ENCODE measurements at regions not wholly inside any gene's neighbourhood (a gene's known extent, or its start where the extent isn't known, plus 50 kb on each side); places are given as distances from the start of the nearest gene placed in this dataset.
A peak's percentile ranks its signal among the peaks of the same experiment; 100 is the strongest.

- no peak for DNase-seq (ENCODE audit: low spot score)
Observed at GRCh38 chr13:34320084-34320483, 502.1 kb downstream of the RFC3 start.

GRCh38 chr13:34322014-34322742 is 504.2 kb downstream of the RFC3 start:
- DNase-seq (ENCODE audit: low spot score) = no peak

GRCh38 chr13:34322743-34323074 is 504.8 kb downstream of the RFC3 start:
- DNase-seq (ENCODE audit: low spot score) = no peak

- no peak for DNase-seq (ENCODE audit: low spot score)
Observed at GRCh38 chr13:34335014-34336007, 517.4 kb downstream of the RFC3 start.

- no peak for DNase-seq (ENCODE audit: low spot score)
Observed at GRCh38 chr13:34338102-34338501, 520.2 kb downstream of the RFC3 start.

GRCh38 chr13:34340534-34340933 is 522.6 kb downstream of the RFC3 start:
- no peak for DNase-seq (ENCODE audit: low spot score)

- no peak for DNase-seq (ENCODE audit: low spot score)
Observed at GRCh38 chr13:34343413-34343940, 525.5 kb downstream of the RFC3 start.

- no peak for DNase-seq (ENCODE audit: low spot score)
Observed at GRCh38 chr13:34344816-34345215, 526.9 kb downstream of the RFC3 start.

- no peak for DNase-seq (ENCODE audit: low spot score)
Observed at GRCh38 chr13:34345258-34345965, 527.5 kb downstream of the RFC3 start.

- no peak for DNase-seq (ENCODE audit: low spot score)
Observed at GRCh38 chr13:34346626-34347025, 528.7 kb downstream of the RFC3 start.

GRCh38 chr13:34347784-34348573 is 530.0 kb downstream of the RFC3 start:
- DNase-seq (ENCODE audit: low spot score) = no peak

GRCh38 chr13:34349091-34349722 is 531.3 kb downstream of the RFC3 start:
- no peak for DNase-seq (ENCODE audit: low spot score)

- no peak for DNase-seq (ENCODE audit: low spot score)
Observed at GRCh38 chr13:34350671-34351070, 532.7 kb downstream of the RFC3 start.

- DNase-seq (ENCODE audit: low spot score) = no peak
Observed at GRCh38 chr13:34351134-34351533, 533.2 kb downstream of the RFC3 start.

GRCh38 chr13:34352958-34353357 is 535.0 kb downstream of the RFC3 start:
- DNase-seq (ENCODE audit: low spot score) = no peak

GRCh38 chr13:34356686-34357434 is 538.9 kb downstream of the RFC3 start:
- no peak for DNase-seq (ENCODE audit: low spot score)

- no peak for DNase-seq (ENCODE audit: low spot score)
Observed at GRCh38 chr13:34357435-34358232, 539.7 kb downstream of the RFC3 start.

- DNase-seq (ENCODE audit: low spot score) = peak; percentile 26
Observed at GRCh38 chr13:34358811-34359513, 541.0 kb downstream of the RFC3 start.

- DNase-seq (ENCODE audit: low spot score) = no peak
Observed at GRCh38 chr13:34360702-34361101, 542.8 kb downstream of the RFC3 start.

All from globus pallidus (tissue), 1 donor.